ENCODE measurements at regions not wholly inside any gene's neighbourhood (a gene's known extent, or its start where the extent isn't known, plus 50 kb on each side); places are given as distances from the start of the nearest gene placed in this dataset.
A peak's percentile ranks its signal among the peaks of the same experiment; 100 is the strongest.

DNA sequence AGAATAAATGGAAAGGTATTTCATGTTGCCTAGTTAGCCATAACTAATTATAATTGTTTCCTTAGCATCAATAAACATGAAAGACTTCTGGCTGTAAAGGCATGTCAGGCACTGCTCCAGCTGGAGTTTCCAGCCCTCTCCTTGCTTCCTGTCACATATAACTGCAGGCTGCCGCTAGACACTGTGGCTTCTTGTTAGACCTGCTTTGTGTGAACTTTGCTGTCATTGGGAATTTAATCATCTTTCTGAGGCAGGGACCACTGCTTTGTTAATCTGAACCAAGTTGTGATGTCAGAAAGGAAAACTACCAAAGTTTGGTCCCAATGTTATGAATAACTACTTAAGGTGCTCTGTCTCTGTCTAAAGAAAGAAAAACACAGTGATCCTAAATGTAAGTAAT lies 90.3 kb upstream of the DUSP10 start:
- DNase-seq: no peak

DNA sequence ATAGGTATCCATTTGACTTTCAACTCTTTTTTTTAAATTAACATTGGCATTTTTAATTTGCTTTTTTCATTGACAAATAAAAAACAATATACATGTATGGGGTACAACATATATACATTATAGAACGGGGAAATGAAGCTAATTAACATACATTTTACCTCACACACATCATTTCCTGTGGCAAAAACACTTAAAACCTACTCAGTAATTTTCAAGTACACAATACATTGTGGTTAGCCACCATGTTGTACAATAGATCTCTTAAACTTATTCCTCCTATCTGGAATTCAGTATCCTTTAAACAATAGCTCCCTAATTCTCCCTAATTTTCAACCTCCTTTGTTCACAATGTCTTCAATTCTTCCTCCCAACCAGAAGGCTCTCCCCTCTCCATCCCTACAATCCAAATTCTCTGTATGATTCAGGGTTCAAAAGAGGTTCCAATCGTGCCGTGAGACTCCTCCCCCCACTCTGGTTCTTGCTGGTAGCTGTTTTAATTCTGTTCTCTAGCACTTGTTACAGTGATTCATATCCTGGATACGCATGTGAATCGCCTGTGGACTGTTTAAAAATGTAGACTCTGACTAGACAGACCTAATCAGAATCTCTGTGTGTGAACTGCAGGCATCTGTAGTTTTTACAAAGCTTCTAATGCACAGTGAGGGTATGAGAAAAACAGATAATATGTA lies 87.6 kb upstream of the DUSP10 start:
- peak; percentile 33 to 43 for DNase-seq

DNA sequence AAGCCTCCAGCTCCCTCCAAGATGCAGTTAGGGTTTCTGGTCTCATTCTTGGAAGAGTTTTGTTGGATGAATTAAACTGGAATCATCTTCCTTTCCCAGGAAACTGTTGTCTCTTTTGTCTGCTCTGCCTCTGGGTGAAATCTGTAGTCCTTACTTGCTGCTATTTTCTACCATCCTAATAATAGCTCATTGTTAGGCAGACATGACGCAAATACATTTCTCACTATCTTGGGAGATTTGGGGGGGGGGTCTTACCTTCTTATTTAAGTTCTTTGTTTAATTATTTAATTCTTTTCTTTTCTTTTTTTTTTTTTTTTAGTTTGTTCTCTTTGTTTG lies 85.4 kb upstream of the DUSP10 start:
- no peak for DNase-seq

DNA sequence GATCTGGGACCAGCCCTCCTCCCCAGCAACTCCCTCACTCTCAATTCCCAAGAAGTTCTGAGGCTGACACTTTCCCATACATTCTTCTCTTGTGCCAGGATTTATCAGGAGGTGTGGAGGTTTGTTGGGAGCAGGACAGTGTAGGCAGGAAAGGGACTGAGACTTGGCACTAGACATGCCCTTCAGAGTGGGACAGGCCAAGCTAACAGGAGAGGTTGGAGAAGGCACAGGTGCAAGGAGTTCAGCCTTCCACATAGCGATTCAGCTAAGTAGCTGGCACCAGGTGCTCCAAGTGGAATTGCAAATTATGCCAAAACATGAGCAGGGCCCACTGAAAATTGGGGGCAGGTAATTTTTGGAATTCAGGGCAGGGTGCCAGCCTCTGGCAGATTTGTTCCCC lies 83.0 kb upstream of the DUSP10 start:
- no peak for DNase-seq

DNA sequence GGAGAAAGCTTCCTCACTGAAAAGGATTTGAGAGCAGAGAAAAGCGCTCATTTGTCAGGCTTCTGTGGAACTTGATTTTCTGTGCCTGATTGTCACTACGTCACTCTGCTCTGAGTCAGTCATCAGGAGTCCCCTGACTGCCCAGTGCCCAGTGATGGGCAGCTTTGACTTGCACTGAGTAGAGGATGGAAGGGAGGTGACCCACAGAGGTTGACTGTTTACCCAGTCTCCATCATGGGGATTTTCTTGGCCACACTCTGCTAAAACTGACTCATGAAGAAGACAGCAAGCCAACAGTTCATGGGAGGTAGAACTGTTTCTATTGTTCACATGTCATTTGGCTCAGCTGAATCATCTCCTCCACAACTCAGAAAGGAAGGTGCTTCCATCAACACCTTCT lies 82.1 kb upstream of the DUSP10 start:
- DNase-seq: no peak

DNA sequence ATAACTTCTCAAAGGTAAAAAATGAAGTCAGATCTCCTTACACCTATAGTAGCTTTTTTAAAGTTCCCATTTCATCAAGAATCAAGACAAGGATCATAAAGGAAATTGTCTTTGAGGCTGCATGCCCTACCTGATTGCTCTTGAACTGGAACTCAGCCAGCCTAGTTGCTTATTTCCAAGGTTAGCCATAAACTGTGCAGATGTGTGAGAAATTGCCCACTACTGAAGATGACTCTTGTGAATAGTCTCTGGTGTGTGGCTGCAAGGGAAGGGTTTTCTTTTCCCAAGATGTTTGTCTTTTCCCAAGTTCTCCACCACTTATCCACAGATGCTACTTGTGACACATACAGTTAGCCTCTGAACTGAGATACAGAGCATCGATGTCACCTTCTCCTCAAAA lies 81.7 kb upstream of the DUSP10 start:
- no peak for DNase-seq

DNA sequence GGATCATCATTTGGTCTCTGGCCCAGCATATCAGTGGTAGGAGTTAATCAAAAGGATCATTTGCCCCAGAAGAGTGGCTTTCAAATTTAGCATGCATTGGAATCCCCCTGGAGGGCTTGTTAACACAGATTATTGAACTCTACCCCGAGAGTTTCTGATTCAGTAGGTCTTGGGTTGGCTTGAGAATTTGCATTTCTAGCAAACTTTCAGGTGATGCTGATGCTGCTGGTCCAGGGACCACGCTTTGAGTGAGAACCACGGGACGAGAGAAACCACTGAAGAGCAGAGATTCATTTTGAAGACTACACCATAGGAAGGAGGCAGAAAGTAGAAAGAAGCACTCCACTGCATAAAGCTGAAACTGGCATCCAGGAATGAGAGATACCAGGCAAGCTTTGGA lies 81.3 kb upstream of the DUSP10 start:
- no peak for DNase-seq

DNA sequence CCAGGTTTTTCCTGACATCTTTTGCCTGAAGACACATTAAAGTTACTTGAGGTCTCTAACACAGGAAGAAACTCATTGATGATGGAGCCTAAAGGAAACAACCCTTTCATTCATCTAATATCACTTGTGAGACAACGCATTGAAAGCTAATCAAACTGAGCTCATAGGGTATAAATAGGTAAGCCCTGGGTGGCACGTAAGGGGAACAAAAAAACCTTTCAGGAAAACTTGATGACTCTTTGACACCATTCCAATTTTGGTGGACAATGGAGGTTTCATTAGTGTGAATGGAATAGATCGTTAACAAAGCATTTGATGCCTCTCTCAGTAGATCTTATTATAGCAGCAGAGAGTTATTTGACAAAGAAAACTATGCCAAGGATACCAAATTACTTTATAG lies 80.7 kb upstream of the DUSP10 start:
- DNase-seq: no peak

DNA sequence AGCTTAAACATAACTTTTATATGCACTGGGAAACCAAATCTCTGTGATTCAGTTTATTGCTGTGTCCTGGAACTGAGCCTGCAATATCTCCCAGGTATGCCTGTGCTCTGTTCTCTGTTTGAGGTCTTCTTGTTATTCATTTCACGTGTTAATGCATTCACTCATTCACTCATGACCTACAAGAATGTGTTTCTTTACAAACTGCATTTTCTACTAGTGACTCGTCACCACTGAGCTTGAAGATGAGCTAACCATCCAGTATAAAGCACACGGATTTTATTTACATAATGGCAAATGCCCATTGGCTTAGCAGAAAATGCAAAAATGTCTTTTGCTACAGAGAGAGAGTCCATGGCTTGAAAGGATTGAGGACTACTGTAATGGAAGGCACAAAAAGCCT lies 75.0 kb upstream of the DUSP10 start:
- DNase-seq: no peak

DNA sequence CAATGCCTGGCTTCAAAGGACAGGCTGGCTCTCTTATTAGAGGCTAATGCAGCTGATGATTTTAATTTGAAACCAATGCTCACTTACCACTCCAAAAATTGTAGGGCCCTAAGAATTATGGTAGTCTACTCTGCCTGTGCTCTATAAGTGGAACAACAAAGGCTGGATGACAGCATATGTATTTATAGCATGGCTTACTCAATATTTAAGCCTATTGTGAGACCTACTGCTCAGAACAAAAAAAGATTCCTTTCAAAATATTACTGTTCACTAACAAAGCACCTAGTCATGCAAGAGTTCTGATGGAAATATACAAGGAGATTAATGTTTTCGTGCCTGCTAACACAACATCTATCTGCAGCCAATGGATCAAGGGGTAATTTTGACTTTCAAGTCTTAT lies 73.8 kb upstream of the DUSP10 start:
- DNase-seq: no peak

DNA sequence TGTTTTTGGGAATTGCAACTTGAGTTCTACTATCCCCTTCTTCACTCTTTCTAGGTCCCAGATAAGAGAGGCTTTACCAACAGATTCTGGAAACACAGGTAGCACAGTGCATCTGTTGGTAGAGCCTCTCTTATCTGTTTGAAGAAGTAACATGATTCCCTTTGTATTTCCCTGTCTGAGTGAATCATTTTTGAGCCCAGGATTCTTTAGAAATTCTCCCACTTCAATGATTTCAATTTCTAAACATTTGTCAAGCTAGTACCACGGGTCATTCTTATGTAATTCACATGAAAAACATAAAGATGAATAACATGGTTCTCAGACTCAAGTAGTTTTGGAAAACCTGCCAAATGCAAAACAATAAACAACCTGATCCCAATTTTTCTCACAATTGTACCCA lies 72.0 kb upstream of the DUSP10 start:
- no peak for DNase-seq

DNA sequence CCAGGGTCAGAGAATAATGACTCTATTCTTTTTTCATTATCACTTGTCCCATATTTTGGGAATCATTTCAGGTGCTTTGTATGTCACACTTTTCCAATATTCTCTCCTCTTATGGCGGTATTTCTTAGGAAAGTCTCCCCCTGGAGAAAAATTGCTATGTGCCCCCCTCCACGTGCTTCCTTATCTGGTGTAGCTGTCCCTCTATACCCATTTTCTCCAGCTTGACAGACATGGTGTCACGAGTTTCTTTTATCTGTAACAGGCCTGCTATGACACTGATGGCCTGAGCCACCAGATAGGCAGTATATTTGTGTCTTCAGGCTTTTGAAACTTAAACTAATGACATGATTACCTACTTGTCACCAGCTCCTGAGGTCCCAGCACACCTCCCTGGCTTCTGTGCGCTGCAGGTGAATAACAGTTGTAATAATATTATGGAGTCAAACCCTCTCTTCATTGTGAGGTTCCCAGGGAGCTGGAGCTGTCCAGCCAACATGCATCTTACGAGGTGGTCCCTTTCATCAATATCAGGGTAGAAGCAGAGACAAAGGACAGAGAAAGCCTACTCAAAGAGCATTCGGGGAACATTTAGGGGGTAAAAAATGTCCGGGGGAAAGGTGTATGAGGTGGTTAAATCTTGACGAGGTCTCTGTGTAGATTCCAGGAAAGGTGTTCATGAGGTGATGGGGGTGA lies 71.2 kb upstream of the DUSP10 start:
- no peak for DNase-seq

DNA sequence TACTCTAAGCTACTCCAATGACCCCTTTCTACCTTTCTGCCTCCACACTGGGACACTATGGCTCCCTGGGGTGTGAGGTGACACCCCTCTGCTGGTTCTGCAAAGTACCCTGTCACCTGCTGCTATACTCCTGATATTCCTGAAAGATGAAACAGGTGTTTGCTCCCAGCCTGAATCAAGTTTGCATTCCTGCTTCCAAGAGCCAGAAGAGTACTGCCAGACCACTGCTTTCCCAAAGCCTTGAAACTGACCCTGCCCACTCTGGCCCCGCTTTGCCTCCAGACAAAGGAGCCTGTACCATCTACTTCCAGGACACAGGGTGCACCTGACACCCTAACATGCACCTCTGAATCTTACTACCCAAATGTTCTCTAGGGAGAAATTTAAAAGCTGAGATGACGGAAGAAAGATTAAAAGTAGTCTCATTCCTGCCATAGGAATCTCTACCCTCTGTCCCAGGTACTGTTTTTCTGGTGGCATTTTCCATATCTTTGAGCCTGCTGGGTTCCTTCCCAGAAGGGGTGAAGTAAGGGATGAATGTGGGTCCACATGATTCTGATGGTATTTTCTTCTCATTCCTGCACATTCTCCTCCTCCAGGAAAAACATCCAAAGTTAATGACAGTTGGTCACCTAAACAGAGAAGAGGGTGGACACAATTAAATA lies 70.3 kb upstream of the DUSP10 start:
- DNase-seq: no peak

DNA sequence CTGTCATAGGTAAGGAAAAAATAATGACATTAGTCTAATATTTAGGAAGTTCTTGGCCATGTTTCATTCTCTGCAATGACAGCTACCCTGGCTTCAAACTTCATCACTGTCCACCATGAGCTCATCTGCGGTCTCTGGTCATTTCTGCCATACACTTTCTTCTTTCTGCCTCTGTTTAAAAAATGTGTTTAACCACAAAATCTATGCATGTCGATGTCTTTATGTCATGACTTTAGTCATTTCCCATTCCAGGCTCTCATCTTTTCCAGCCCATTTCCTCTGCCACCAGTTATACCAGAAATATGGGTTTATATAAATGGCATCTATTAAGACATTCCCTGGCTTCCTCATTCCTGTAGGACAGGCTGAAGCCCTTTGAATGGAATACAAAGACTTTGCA lies 68.5 kb upstream of the DUSP10 start:
- DNase-seq: no peak

DNA sequence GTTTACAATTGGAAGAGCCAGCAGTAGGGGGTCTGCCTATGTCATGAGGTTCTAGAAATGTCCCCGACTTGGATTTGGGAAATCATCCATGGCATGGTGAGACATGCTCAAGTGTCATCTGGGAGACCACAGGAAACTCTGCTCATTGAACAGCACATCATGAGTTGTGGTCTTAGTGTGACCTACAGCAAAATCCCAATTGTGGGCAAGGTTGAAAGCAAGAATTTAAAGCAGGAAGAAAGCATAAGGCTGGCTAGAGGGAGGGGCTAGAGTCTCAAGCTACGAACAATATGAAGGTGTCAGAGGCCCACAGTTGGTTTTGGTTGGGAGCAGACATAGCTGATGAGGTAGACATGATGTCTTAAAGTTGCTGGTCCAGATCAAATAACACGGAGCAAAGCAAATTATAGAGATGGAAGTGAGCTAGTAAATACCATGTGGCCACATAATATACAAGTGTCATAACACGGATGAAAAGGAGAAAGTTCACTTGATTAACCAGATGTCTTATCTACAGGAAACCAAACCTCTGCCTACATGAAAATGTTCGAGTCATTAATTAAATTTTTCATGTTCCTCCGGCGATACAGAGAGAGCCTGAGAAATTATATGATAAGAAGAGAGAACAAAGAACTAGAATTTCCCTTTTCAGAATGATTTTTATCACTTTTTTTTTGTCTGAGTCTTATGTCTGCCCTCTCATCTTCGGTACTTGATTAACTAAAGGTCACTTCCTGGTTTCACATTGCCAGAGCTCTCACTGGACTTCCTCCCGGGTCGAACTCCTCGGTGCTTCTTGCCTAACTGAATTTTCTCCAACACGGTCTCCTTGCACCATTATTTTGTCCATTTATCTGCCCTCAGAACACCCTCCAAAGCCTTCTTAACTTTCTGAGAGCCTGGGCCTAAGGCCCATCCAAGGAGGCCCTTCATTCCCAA lies 67.5 kb upstream of the DUSP10 start:
- no peak for DNase-seq

DNA sequence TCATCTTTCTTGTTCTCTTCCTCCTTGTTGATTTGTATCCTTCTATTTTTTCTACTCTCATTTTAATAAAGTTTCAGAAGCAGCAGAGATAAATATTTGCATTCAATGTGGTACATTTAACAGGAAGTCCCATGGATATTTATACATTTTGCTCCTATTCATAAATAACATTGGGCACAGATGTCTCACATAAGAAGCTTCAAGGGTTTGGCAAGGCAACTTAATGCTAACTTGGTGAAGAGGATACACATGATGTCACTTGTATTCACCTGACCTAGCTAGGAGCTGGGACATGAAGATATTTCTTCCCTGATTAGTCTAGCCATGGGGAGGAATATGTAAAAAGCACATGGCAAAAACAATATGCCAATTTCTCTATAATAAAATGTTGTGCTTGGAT lies 65.1 kb upstream of the DUSP10 start:
- DNase-seq: no peak

DNA sequence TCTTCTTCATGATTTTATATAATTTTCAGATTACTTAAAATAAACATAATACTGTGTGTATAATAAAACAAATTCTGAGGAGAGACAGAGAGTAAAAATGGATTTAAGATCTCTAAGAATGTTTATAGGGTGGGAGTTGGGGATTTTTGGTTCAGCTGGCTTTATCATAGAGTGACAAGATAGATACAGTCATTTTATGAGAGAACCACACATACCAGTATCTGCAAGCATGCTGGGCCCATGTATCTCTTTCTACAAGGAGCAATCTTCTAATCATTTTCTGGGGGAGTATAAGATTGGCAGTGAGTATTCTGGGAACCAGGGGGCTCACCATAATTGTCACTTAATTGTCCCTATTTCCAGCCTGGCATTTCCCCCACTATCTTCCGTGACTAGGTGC lies 64.3 kb upstream of the DUSP10 start:
- DNase-seq: no peak

DNA sequence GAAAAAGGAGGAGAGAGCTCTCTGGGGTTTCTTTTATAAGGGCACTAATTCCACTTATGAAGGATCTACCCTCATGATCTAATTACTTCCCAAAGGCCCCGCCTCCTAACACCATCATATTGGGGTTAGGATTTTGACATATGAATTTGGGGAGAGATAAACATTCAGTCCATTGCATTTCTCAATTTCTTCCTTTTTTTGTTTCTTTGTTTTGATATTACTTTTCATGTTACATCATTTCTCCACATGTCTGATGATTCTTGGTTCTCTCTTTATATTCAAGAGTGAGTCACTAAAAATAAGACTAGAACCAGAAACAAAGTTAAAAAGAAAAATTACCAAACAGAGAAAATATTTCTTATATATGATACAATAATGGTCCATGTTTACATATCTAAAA lies 63.2 kb upstream of the DUSP10 start:
- no peak for DNase-seq

DNA sequence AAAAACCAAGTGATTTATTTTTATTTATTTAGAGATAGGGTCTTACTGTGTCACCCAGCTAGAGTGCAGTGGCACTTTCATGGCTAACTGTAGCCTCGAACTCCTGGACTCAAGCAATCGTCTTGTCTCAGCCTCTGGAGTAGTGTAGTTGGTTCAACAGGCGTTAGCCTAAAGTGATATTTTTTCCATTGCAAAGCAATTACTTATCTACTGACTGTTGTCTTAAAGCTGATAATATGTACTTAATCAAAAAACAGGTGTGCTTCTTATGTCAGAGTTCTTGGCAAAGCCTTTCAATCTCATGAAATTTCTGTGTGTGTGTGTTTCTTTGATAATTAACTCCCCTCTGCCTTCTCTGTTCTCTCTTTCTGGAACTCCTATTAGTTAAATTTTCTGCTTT lies 62.4 kb upstream of the DUSP10 start:
- DNase-seq: no peak

DNA sequence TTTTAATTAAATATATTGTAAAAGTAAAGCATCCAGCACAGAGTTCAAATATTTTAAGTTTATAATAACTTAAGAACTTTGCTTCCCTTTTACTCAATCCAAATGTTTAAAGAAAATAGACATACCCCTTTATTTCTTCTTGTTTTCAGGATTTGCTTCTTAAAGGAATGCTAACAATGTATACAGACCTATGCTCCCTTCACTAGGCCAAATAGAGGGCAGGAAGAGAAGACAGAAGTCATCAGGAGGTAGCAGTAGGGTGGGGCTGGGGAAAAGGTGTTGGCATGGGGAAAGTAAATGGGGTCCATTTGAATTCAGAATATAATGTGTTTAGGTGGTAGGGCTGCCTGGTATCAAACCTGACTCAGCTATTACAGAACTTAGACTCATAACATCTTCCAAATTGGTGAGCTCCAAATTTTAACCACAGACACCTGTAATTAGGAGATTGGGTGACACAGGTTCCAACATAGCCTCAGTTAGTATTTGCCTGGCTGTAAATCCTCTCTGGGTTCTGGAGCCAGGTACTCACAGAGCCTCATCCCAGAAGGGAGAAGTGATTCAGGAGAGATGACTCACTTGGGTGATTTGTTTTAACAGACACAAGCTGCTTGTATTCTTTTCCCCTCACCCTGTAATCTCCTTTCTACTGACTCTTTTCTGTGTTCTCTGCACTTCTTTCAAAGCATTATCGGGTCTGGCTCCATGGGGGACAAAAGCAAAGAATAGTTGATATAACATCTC lies 60.1 kb upstream of the DUSP10 start:
- no peak for DNase-seq

DNA sequence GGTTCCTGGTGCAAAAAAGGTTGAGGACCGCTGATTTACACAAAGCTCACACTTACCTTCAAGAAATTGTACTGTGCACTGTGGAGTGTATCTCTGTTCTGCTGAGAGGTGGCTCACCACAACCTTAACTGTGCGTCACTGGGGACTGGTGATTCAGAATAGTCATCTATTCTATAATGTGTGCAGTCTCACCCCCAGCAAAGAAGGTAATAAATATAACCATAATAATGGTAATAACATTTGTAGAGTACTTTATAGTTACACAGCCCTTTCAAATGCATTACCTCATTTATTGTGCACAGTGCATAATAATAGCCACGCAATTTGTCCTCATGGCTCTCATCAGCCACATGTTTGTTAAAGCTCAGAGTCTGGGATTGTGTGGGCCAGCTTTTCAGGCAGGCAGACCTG lies 59.4 kb upstream of the DUSP10 start:
- DNase-seq: no peak

DNA sequence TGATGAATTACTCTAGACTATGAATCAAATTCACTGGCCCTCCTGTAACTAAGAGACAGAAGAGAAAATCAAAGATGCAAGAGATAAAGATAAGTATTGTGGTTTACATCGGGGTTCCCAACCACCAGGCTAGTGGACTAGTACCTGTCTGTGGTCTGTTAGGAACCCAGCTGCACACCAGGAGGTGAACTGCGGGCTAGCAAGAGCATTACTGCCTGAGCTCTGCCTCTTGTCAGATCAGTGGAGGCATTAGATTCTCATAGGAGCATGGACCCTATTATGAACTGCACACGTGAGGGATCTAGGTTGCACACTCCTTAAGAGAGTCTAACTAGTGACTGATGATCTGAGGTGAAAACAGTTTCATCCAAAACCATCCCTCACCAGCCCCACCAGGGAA lies 58.9 kb upstream of the DUSP10 start:
- no peak for DNase-seq

DNA sequence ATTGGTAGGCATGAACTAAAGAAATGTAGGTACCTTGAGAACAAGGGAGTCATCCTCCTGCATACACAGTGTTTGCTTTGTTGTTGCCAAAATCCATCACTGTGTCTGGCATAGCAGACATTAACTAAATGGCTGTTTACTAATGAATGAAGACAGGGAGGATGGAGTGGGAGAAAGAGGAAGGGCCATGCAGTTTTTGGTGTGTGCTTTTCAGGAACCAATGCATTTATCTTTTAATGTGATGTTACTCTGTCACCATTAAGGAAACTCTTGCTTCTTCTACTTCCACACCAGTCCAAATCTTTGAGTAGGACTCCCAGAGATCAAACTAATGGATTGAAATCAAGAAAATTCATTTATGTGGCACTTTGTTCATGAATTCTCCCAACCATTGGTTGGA lies 55.6 kb upstream of the DUSP10 start:
- DNase-seq: no peak

All from Kasumi-1 (cell line).